SK-N-SH (cell line): ENCODE measurements at regions not wholly inside any gene's neighbourhood (a gene's known extent, or its start where the extent isn't known, plus 50 kb on each side); places are given as distances from the start of the nearest gene placed in this dataset.

Experiments used
- CTCF ChIA-PET: fragments of 300-600, 350-600 bp; formaldehyde crosslinking; extraction: SDS; loops from one replicate; lab custom pipeline; 2021; lab: Yijun Ruan, JAX
- POLR2A ChIA-PET: fragments of 350-600 bp; sonication (Branson Sonifier 250); formaldehyde crosslinking; extraction: SDS; loops from one replicate; lab custom pipeline; 2020; ENCODE audit warnings: antibody characterized with exemption, inconsistent platforms; lab: Yijun Ruan, JAX
- DNase-seq: peaks from one replicate; pipeline ENCODE4 v3.0.0; 2012
- H2AFZ ChIP-seq: fragments of 200-600 bp; sonication (generic); 2 replicates; pipeline ENCODE4 v1.8.1; 2016; ENCODE audit warnings: antibody characterized with exemption, mild to moderate bottlenecking, low read depth
- H3F3A ChIP-seq: fragments of 200-600 bp; sonication (generic); replicated peaks from 2 replicates; pipeline ENCODE3; 2016; ENCODE audit warnings: antibody characterized with exemption, mild to moderate bottlenecking; ENCODE audit not compliant: insufficient read depth
- H3K27ac ChIP-seq, 2 experiments: fragments of 200-500 bp in 1 of 2; fragments of 200-600 bp in 1 of 2; sonication (Bioruptor generic) in 1 of 2; sonication (generic), shearing (Covaris generic) in 1 of 2; 2 replicates each; pipeline versions ENCODE4 v1.5.1 to v1.6.1; 2014 to 2016; ENCODE audit warnings: low read depth in 2 of 2, inconsistent platforms in 1 of 2, low read length in 1 of 2, mild to moderate bottlenecking in 1 of 2, mixed read lengths in 1 of 2
- H3K27me3 ChIP-seq: fragments of 200-600 bp; sonication (generic), shearing (Covaris generic); 2 replicates; pipeline ENCODE4 v1.6.1; 2016; ENCODE audit warnings: mixed run types; ENCODE audit not compliant: insufficient read depth
- H3K36me3 ChIP-seq, 2 experiments: fragments of 200-500 bp in 1 of 2; fragments of 200-600 bp in 1 of 2; sonication (Bioruptor generic) in 1 of 2; sonication (generic) in 1 of 2; replicated peaks in 1 of 2; 2 replicates each; pipeline versions ENCODE3 to v1.5.1; 2014 to 2016; ENCODE audit warnings: low read length in 1 of 2, mild to moderate bottlenecking in 1 of 2; ENCODE audit not compliant: insufficient read depth in 2 of 2, control insufficient read depth in 1 of 2
- H3K4me1 ChIP-seq, 2 experiments: fragments of 200-500 bp in 1 of 2; fragments of 200-600 bp in 1 of 2; sonication (Bioruptor generic) in 1 of 2; sonication (generic), shearing (Covaris generic) in 1 of 2; 2 replicates each; pipeline versions ENCODE4 v1.5.1 to v1.6.1; 2014 to 2016; ENCODE audit warnings: low read depth in 1 of 2, low read length in 1 of 2, mixed run types in 1 of 2; ENCODE audit not compliant: insufficient read depth in 2 of 2, control insufficient read depth in 1 of 2
- H3K4me2 ChIP-seq: fragments of 200-600 bp; sonication (generic), shearing (Covaris generic); 2 replicates; pipeline ENCODE4 v1.6.1; 2017; ENCODE audit warnings: mixed run types
- H3K4me3 ChIP-seq, 2 experiments: fragments of 200-500 bp in 1 of 2; fragments of 200-600 bp in 1 of 2; sonication (Bioruptor generic) in 1 of 2; sonication (generic), shearing (Covaris generic) in 1 of 2; 2 replicates each; pipeline versions ENCODE4 v1.5.1 to v1.8.1; 2014 to 2016; ENCODE audit warnings: low read depth in 2 of 2, inconsistent platforms in 1 of 2, low read length in 1 of 2, mild to moderate bottlenecking in 1 of 2, mixed read lengths in 1 of 2, moderate library complexity in 1 of 2
- H3K79me2 ChIP-seq: fragments of 200-600 bp; sonication (generic); 2 replicates; pipeline ENCODE4 v1.8.1; 2017; ENCODE audit warnings: mild to moderate bottlenecking; ENCODE audit not compliant: insufficient read depth
- H3K9ac ChIP-seq: fragments of 200-600 bp; sonication (generic); 2 replicates; pipeline ENCODE4 v1.6.1; 2017; ENCODE audit warnings: mixed run types
- H3K9me2 ChIP-seq: fragments of 200-600 bp; sonication (generic); 2 replicates; pipeline ENCODE4 v1.6.1; 2017; ENCODE audit warnings: mixed run types
- H3K9me3 ChIP-seq: fragments of 200-600 bp; sonication (generic); 2 replicates; pipeline ENCODE4 v1.6.1; 2017; ENCODE audit warnings: mixed run types, mild to moderate bottlenecking, moderate library complexity
- H4K20me1 ChIP-seq: fragments of 200-600 bp; sonication (generic); 2 replicates; pipeline ENCODE4 v1.6.1; 2017; ENCODE audit warnings: mild to moderate bottlenecking, mixed run types; ENCODE audit not compliant: insufficient read depth
- EZH2phosphoT487 ChIP-seq: fragments of 200-600 bp; sonication (generic); IDR thresholded peaks from 2 replicates; pipeline ENCODE4 v1.6.1; 2017; ENCODE audit warnings: low read depth, mixed run types, mild to moderate bottlenecking, antibody characterized with exemption, moderate library complexity, borderline replicate concordance
- FOSL2 ChIP-seq: IDR thresholded peaks from 2 replicates; pipeline ENCODE4 v1.4.0; 2012; ENCODE audit warnings: low read depth, mild to moderate bottlenecking, moderate library complexity, borderline replicate concordance
- FOXM1 ChIP-seq: IDR thresholded peaks from 2 replicates; pipeline ENCODE4 v1.4.0; 2012; ENCODE audit warnings: low read depth, mild to moderate bottlenecking
- PBX3 ChIP-seq: IDR thresholded peaks from 2 replicates; pipeline ENCODE4; 2012
- POLR2AphosphoS5 ChIP-seq: IDR thresholded peaks from 2 replicates; pipeline ENCODE4 v1.6.1; 2012; ENCODE audit warnings: low read depth, low read length
- RFX5 ChIP-seq: IDR thresholded peaks from 2 replicates; pipeline ENCODE4 v1.6.1; 2012; ENCODE audit warnings: mild to moderate bottlenecking, improper control_type of control experiment, low read length
- RXRA ChIP-seq: IDR thresholded peaks from 2 replicates; pipeline ENCODE4 v1.4.0; 2012; ENCODE audit warnings: low read depth, mild to moderate bottlenecking, borderline replicate concordance
- SIN3A ChIP-seq: IDR thresholded peaks from 2 replicates; pipeline ENCODE4 v1.6.1; 2012; ENCODE audit warnings: low read depth, mild to moderate bottlenecking, low read length, moderate library complexity, borderline replicate concordance
- SMC3 ChIP-seq: IDR thresholded peaks from 2 replicates; pipeline ENCODE4 v1.6.1; 2012; ENCODE audit warnings: low read depth, low read length, improper control_type of control experiment
- TCF12 ChIP-seq: IDR thresholded peaks from 2 replicates; pipeline ENCODE4 v1.4.0; 2012
- USF2 ChIP-seq: fragments of 150-350 bp; IDR thresholded peaks from 2 replicates; pipeline ENCODE4 v1.6.1; 2017; ENCODE audit warnings: antibody characterized with exemption, low read length, low read depth, borderline replicate concordance
- YY1 ChIP-seq: IDR thresholded peaks from 2 replicates; pipeline ENCODE4 v1.4.0; 2012; ENCODE audit warnings: low read depth, mild to moderate bottlenecking
- WGBS: methylation state at CpG from one replicate; pipeline ENCODE4 v1.1.6; 2017; ENCODE audit warnings: low lambda C conversion rate; 5-methylcytosine and 5-hydroxymethylcytosine counted together
- TF ChIP-seq, protein P1 (sequence below): IDR thresholded peaks from 2 replicates; pipeline ENCODE4 v1.6.1; 2012; ENCODE audit warnings: mild to moderate bottlenecking, low read depth, low read length, moderate library complexity

DNA sequence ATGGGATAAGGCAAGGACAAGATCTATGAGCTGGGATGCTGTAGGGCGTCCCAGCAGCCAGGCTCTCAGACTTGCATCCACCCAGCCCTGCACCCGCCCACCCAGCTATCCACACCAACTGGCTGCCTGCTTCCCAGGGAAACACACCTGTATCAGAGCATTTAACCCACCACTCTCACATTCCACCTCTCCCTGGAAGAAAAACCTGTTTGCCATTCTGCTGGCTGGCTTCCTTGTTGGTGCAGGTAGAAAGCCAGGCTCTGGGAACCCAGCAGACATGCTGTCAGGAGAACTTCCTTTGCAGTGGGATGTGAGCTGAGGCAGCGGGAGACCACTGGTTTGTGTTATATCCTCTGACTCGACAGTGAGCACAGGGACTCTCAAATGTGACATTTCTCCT is 67.0 kb downstream of the FAM241B start (continued):
- TF ChIP-seq TCF12, result no peak
- TF ChIP-seq RXRA, result no peak

DNA sequence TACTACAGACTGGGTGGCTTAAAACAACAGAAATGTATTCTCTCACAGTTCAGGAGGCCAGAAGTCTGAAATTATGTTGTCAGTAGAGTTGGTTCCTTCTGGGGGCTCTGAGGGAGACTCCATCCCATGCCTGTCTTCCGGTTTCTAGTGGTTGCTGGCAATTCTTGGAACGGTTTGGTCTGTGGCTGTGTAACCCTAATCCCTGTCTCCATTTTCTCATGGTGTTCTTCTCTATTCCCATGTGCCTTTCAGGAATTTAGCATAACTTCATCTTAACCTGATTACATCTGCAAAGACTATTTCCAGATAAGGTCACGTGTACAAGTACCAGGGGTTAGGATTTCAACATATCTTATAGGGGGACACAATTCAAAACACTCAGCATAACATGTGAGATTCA is 73.2 kb downstream of the FAM241B start:
- no peaks in the 10 kb centered on the region for H3K9me3 ChIP-seq
- H3K36me3 ChIP-seq, result no peaks in the 10 kb centered on the region
- H3K27ac ChIP-seq, result no peak overlapping the region
- H3K4me2 ChIP-seq, result no peak overlapping the region
- no peaks in the 10 kb centered on the region for H3K79me2 ChIP-seq
- POLR2A ChIA-PET, result no interaction called here
- H3F3A ChIP-seq, result no peaks in the 10 kb centered on the region
- H3K9me2 ChIP-seq, result no peaks in the 10 kb centered on the region
- CTCF ChIA-PET, result no interaction called here
- no peak overlapping the region for H3K4me3 ChIP-seq
- no peak for DNase-seq
- no peak overlapping the region for H3K9ac ChIP-seq
- no peaks in the 10 kb centered on the region for H3K4me1 ChIP-seq
- WGBS, result 18% methylated on average over 3 of the region's 3 CpGs
- no peaks in the 10 kb centered on the region for H4K20me1 ChIP-seq
- peaks cover 15% of the 10 kb centered on the region for H3K27me3 ChIP-seq
- H2AFZ ChIP-seq, result no peak overlapping the region
- no peak for TF ChIP-seq FOXM1
- no peak for TF ChIP-seq SIN3A
- no peak for TF ChIP-seq FOSL2
- TF ChIP-seq EZH2phosphoT487, result no peak
- TF ChIP-seq YY1, result no peak
- no peak for TF ChIP-seq RFX5
- TF ChIP-seq SMC3, result no peak
- no peak for TF ChIP-seq RXRA
- TF ChIP-seq USF2, result no peak
- no peak for TF ChIP-seq POLR2AphosphoS5
- no peak for TF ChIP-seq PBX3
- TF ChIP-seq, protein P1, sequence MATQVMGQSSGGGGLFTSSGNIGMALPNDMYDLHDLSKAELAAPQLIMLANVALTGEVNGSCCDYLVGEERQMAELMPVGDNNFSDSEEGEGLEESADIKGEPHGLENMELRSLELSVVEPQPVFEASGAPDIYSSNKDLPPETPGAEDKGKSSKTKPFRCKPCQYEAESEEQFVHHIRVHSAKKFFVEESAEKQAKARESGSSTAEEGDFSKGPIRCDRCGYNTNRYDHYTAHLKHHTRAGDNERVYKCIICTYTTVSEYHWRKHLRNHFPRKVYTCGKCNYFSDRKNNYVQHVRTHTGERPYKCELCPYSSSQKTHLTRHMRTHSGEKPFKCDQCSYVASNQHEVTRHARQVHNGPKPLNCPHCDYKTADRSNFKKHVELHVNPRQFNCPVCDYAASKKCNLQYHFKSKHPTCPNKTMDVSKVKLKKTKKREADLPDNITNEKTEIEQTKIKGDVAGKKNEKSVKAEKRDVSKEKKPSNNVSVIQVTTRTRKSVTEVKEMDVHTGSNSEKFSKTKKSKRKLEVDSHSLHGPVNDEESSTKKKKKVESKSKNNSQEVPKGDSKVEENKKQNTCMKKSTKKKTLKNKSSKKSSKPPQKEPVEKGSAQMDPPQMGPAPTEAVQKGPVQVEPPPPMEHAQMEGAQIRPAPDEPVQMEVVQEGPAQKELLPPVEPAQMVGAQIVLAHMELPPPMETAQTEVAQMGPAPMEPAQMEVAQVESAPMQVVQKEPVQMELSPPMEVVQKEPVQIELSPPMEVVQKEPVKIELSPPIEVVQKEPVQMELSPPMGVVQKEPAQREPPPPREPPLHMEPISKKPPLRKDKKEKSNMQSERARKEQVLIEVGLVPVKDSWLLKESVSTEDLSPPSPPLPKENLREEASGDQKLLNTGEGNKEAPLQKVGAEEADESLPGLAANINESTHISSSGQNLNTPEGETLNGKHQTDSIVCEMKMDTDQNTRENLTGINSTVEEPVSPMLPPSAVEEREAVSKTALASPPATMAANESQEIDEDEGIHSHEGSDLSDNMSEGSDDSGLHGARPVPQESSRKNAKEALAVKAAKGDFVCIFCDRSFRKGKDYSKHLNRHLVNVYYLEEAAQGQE, result no peak
- TF ChIP-seq, all 33 proteins: peak for 0
